OCI-LY3 (cell line): ENCODE measurements at regions not wholly inside any gene's neighbourhood (a gene's known extent, or its start where the extent isn't known, plus 50 kb on each side); places are given as distances from the start of the nearest gene placed in this dataset.

Source experiments
- EZH2phosphoT487 ChIP-seq: fragments of 200-600 bp; shearing (Covaris generic); IDR thresholded peaks from 2 replicates; pipeline ENCODE4 v1.6.1; 2018; ENCODE audit warnings: antibody characterized with exemption, mixed run types, low read depth
- TF ChIP-seq, protein P1 (sequence below): fragments of 200-600, 300-600 bp; sonication (generic); IDR thresholded peaks from 2 replicates; pipeline ENCODE4 v1.5.1; 2014; ENCODE audit warnings: antibody characterized with exemption, low read length, low read depth

DNA sequence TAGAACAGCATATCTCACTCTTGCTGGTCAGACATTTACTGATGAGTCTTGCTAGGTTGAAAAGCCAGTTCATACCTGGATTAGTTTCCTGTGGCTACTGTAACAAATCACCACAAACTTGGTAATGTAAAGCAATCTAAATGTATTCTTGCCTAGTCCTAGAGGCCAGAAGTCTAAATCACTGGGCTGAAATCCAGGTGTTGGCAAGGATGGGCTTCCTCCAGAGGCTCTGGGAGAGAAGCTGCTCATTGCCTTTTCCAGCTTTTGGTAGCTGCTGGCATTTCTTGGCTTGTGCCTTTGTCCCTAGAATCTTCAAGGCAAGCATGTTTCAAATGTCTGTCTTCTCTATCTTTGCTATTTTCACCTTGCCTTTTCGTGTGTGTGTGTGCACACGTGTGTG lies 62.3 kb upstream of the MAP4K3 start:
- TF ChIP-seq, protein P1, sequence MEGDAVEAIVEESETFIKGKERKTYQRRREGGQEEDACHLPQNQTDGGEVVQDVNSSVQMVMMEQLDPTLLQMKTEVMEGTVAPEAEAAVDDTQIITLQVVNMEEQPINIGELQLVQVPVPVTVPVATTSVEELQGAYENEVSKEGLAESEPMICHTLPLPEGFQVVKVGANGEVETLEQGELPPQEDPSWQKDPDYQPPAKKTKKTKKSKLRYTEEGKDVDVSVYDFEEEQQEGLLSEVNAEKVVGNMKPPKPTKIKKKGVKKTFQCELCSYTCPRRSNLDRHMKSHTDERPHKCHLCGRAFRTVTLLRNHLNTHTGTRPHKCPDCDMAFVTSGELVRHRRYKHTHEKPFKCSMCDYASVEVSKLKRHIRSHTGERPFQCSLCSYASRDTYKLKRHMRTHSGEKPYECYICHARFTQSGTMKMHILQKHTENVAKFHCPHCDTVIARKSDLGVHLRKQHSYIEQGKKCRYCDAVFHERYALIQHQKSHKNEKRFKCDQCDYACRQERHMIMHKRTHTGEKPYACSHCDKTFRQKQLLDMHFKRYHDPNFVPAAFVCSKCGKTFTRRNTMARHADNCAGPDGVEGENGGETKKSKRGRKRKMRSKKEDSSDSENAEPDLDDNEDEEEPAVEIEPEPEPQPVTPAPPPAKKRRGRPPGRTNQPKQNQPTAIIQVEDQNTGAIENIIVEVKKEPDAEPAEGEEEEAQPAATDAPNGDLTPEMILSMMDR: no peak
- no peak for TF ChIP-seq EZH2phosphoT487
